HG03521 (cell line): ENCODE measurements at regions not wholly inside any gene's neighbourhood (a gene's known extent, or its start where the extent isn't known, plus 50 kb on each side); places are given as distances from the start of the nearest gene placed in this dataset.

ENCODE experiments used
- ATAC-seq: cut with Tn5 transposase; IDR thresholded peaks from one replicate; pipeline ENCODE4 v1.9.1; 2021; ENCODE audit warnings: mild to moderate bottlenecking, moderate library complexity; ENCODE audit not compliant: unreplicated experiment

- ATAC-seq, result no peak
These were observed 865.1 kb downstream of the EFNB2 start for GRCh38 chr13:105670179-105670990.

DNA sequence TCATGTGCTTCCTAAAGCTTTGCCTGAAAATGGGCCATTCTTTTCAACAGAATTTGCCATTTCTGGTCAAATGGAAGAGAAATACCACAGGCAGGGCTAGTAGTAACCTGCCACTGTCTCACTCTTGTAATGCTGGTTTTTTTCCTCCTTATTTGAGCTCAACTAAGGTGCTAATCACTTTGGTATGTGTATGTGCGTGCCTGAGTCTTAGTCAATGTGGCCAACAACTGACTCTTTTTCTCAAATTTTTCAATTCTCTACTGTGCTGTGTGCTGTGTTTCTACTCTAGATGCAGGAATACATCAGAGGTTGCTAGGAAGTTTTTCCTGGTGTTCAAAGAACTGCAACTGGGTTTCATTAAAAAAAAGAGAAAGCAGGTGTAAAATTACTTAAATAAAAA, 870.2 kb downstream of the EFNB2 start:
- no peak for ATAC-seq

- no peak for ATAC-seq
These were observed 872.3 kb downstream of the EFNB2 start for GRCh38 chr13:105663182-105663581.

- ATAC-seq, result no peak
These were observed 874.9 kb downstream of the EFNB2 start for GRCh38 chr13:105660561-105660960.

GRCh38 chr13:105658431-105658830, 877.0 kb downstream of the EFNB2 start:
- no peak for ATAC-seq

DNA sequence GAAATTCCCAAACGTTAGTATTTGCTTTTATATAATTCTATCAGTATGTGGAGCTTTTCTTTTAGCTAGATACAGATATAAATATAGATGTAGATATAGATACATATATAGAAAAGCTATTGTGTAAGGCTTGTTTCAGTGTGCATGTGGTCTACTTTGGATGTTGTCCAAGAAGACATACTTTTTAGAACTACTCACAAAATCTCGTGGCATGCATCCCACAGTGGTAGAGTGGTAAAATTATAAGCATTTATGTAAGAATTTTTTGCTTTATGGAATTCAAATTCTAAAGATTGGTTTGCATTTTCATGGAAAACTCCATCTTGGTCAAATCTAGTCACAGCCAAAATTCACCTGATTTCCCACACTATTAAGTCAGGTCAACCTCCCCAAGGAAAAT, 880.4 kb downstream of the EFNB2 start:
- ATAC-seq, result no peak

- ATAC-seq, result no peak
These were observed 891.5 kb downstream of the EFNB2 start for GRCh38 chr13:105643966-105644365.

DNA sequence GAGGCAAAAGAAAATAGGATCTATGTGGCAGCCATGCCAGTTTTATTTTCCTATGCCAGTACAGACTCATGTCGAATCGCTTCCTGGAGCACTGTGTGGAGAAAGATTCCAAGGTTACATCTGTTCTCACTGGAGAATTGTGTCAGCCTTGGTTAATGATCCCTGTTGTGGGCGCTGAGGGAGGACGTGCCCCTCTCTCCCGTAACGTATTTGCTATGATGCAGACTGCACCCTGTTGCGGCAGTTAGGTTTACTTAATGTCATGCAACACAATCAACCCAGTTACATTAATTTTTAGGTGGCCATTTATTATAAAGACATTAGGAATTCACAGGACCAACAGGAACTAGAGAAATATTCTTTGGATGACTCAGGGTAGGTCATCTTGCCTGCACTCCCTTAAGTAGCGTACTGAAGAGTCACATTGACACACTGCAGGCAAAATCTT, 892.9 kb downstream of the EFNB2 start:
- ATAC-seq, result no peak

GRCh38 chr13:105641121-105641520, 894.3 kb downstream of the EFNB2 start:
- no peak for ATAC-seq

- ATAC-seq, result no peak
These were observed 897.0 kb downstream of the EFNB2 start for GRCh38 chr13:105638426-105638825.

DNA sequence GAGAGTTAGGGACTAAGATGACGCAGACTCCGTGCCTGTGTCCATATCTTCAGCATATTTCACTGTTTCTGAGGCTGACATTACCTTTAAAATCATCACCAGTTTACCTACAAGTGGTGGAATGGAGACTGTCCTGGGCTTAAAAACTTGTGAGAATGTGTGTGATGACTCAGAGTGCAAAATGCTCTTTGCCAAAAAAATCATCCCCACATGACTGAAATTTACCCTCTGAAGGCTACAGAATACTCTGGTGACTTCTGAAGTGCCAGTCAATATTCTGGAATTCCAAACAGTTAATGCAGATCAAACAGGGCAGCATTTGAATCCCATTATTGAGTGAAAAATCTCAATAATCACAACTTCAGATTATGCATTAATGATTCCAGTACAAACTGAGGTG, 901.4 kb downstream of the EFNB2 start:
- no peak for ATAC-seq

DNA sequence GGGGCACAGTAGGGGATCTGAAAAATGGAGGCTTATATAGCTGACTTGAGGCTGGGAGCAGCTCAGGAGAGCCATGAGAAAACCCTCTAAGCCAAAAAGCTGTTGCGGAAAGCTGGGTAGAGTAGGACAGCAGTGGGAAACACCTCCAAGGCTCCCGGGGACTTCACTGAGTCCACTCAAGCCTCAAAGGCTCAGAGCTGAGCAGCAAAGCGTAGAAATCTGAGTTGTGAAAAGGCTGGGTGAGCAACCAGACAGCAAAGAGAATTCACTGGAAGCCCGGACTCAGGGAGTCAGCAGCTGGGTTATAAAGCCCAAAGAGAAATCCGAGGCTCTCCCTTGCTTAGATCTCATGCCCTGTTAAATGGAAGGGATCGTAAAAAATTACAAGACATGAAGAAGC, 905.0 kb downstream of the EFNB2 start:
- no peak for ATAC-seq

DNA sequence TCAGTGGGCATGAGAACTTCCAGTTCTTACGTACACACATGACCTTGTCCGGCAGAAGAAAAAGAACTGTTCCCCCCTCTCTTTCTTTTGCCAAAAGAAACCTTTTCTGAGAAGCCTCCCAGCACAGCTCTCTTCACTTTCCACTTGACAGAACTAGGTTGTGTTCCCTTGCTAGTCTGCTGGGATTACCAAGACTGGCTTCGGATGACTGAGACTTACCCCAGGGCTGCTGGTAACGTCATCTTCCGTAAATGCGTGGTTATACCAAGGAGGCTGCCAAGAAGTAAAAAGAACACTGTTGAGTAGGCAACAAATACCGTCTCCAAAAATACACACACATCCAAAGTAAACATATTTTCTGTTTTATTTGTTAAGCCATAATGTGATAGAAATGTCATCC, 908.2 kb downstream of the EFNB2 start:
- no peak for ATAC-seq

DNA sequence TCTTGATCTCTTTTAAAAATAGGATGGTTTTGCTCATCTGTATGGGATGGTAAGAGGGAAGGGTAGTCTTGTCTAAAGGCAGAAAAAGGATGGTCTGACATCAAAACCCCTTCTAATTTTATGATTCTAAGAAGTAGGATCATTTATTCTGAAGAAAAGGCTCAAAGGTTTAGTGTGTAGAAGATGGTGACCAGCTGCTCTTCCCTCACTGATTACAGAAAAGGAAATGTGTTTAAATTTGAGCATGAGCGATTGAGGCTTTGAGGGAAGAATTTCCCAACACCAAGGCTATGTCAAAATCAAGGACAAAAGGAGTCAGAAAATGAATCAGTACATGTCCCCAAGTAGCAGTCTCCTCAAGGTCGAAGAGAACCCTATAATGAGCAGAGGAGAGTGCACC, 909.8 kb downstream of the EFNB2 start:
- ATAC-seq, result no peak

DNA sequence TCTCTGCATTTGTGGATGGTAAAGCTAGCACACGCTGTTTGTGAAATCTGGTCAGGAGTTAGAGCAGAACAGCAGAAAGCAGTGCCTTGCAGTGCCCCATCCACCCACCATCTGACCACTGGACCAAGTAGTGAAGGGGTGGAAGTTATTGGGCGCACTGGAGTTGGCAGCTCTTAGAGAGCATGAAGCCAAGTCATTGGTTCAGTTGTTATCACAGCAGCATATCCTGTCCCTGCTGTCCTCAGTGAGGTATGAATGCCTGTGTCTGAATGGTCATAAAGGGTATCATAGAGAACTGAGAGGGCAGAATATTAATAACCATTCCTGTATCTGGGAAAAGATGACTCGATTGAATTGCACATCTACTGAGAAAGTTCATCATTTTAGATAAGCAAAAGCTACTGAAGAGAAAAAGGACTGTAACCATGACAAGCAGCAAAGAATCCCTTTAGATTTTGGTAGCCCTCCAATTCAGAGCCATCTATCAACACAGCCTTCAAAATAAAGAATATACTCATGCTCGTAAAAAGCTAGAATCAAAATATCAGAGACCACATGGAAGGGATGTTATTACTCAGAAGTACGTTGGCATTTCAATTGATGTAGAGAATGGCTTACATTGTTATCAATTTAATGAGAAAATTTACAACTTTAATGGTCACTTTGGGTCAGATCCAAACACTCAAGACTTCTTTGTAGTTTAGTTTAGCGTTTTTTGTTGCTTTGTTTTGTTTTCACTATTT, 919.0 kb downstream of the EFNB2 start:
- ATAC-seq, result no peak

DNA sequence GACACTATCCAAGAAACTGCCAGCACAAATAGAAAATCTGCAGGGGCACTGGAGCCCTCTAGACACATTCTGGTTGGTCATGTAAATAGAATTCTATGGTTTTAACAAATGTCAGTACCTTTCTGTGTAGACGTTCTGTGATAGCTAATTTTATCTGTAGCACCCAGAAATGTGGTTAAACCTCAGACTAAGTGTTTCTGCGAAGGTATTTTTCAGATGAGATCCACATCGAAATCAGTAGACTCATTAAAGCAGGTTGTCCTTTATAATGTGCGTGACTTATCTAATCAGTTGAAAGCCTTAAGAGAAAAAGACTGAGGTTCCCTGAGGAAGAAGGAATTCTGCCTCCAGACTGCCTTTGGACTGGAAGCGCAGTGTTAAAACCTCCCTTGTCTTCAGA, 922.9 kb downstream of the EFNB2 start:
- no peak for ATAC-seq

- ATAC-seq, result no peak
These were observed 924.0 kb downstream of the EFNB2 start for GRCh38 chr13:105611424-105611823.

DNA sequence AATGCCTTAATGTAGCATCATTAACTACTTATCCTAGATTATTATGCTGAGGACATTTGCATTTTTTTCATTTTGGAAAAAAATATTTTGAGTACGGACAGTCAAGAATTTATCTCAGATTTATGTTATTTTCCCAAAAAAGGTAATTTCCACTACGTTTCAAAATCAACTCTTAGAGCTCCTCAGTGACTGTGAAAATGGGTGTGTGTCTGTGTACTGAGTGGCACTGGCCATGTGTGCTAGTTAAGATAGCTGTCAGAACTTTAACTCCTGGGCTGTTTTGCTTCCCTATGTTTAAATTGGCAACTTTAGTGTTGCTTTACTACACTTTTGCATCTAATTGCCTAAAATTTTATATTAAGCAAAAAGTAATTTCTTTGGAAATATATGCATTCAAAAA, 927.4 kb downstream of the EFNB2 start:
- ATAC-seq, result no peak

DNA sequence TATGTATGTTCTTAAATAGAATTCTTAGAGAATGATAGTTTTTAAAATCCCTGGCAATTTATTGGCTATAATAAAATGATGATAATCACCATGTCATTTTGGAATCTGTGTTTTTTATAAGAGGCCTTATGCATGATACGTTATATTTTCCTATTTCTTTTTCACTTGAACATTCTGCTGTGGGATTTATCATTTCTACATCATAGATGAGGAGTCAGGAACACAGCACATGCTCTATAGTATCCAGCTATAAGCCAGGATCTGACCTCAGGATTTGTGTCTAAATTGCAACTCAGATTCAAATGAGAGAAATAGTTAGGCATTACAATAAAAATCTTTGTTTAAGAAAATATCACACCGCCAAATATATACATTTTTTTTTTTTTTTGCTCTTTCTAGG, 928.0 kb downstream of the EFNB2 start:
- no peak for ATAC-seq

DNA sequence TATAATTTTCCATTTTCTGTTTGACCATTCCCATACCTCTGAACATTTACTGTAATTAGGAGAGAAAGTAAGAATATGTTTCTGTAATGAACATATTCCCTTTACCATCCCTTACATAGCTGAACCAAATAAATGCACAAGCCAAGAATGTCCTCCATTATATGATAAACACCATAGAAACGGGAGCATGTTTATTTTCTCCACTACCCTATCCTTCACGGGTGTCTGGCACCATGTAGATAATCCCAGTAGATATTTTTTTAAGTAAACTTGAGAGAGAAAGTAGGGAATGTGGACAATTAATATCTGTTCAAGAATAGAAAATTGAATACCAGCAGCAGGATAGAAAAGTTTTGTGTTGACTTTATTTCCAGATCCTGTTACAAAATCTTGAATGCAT, 928.4 kb downstream of the EFNB2 start:
- no peak for ATAC-seq

DNA sequence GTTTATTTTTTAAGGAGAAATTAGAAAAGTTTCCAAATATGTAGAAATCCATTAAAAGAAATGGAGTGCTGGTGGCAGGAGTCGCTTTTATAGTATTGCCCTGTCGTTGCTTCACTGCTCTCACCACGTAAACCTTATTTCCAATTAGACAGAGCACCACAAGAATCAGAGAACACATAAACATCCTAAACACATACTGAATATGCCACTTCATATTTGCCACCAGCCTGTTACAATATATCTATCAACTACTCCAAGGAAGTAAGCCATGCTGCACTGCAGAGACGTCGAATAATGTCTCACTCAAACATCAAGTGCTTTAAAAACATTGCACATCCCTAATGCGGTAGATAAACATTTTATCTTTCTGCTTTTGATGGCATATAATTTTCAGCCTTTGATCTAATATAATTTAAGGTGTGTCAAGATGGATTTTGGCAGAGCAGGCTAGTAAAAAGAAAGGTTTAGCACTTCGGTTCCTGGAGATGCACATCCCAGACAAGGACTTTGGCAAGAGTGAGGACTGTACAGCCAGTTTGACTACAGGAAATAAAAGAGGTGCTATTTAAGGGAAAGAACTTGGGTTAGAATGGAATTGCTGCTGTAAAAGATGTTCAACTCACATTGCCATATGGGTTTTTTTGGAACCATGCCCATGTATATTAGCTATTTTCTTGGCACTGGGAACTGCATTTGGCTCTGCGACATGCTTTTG, 932.3 kb downstream of the EFNB2 start:
- no peak for ATAC-seq
